Superior temporal gyrus (tissue), 1 donor: ENCODE measurements at regions not wholly inside any gene's neighbourhood (a gene's known extent, or its start where the extent isn't known, plus 50 kb on each side); places are given as distances from the start of the nearest gene placed in this dataset.
A peak's percentile ranks its signal among the peaks of the same experiment; 100 is the strongest.

Experiments
- DNase-seq: peaks from one replicate; pipeline ENCODE4 v3.0.0-alpha.2; 2016; ENCODE audit errors: extremely low spot score

DNA sequence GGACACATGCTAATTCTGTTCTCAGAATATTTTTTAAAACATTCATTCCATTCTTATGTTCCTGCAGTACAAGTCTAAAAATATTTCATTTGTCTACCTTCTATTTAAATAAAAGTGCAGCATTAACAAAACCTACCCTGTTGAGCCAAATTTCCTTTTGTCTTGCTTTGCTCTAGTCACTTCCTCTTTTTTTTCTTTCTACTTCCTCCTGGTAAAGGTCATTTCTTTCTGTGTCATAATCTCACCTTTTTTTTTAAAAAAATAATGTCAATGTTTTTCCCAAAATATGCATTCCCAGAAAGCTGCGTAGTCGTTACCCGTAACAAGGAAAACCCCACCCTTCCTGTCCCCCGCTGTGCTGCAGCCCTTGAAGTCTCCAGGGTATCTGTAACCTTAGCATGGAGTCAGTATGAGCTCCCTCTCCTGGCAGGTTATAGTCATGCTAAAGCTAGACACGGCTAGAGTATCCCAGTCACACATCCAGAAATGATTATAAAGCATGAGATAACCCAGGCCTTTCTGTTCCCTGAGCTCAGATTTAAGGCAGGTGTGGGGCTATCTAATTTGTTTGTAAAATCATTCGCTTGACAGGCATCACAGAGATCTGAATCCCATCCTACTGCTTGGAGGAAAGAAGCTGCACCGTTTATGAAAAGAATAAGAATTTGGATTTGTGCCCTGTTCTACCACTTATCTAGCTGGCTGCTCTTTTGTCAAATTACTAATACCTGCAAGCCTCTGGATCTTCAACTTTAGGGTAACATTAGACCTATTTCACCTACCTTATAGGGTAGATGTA is 51.1 kb upstream of the EED start:
- DNase-seq: peak; percentile 90

DNA sequence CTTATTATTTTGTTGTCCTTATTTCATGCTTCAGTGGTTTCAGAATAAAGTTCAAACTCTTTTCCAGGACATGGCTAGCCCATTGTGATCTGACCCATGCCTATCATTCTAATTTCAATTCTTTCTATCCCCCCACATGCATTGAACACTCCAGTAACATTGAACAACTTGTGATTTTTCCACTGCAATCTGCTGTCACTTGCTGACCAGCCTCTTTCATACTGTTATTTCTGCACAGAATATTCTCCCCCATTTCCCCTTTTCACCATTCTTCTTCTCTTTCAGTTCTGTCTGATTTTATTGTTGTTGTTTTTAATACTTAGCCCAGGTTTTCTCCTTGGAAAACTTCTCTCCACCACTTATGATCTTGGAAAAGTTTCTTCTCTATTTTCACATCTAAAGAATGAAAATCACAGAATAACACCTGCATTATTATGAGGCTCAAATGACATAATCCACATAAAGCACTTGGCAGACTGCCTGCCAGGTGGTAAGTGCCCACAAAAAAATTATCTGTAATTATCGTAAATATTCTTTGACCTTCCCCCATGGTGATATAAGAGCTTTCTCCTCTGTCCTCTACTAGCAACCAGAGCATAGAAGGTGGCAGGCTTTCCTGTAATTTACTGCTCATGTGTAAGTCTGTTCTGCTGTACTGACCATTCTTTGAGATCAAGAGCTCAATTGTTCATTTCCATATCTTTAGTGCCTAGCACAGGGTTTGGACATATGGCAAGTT is 51.9 kb upstream of the EED start:
- DNase-seq: no peak

DNA sequence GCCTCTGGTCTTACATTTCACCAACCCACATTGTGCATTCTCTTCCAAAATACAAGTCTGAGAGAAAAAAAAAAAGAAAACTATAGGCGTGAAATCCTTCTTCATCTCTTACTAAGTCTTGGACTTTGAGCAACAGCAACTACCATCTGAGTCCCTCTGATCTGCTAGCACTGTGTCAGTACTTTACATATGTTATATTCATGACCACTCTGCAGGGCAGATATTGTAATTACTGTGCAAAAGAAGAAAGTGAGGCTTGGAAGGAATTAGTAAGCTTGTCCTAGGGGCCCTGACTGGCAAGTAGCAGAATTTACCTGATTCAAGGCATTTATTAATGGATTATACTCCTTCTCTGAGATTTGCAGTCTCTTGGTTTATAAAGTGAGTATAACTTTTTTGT is 52.7 kb upstream of the EED start:
- no peak for DNase-seq

DNA sequence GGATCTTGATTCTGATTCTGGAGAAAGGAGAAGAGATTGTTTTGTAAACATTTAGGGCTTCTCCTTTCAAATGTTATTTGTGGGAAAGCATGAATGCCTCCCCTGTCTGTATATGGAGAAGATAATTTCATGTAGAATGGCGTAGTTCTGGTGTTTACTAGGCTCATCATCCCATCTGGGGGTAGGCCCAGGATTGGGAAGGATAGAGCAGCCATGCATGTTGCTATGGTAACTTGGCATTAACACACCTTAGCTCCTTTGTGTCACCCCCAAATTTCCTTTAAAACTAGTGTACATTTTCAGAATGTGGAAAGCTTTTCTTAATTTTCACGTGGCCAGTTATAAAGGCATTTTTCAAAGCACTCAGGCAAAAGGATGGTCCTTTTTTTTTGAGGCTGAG is 57.5 kb upstream of the EED start:
- no peak for DNase-seq

DNA sequence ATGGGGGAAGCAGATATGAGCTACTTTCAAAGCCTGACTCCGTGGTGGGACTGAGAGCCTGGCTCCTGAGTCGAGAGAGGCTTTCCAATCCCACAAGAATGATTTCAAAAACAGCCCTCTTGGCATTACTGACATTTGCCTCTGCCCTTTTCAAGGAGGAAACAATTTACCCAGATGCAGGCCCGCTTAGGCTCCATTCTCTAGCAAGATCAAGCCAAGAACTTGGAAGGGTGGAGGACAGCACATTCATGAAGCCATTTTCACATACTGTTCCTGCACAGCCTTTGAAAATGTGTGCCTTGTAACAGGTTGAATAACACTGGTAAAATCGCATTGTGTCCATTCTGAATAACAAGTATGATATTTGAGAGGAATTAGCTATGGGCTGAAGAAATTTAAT is 58.2 kb upstream of the EED start:
- no peak for DNase-seq

DNA sequence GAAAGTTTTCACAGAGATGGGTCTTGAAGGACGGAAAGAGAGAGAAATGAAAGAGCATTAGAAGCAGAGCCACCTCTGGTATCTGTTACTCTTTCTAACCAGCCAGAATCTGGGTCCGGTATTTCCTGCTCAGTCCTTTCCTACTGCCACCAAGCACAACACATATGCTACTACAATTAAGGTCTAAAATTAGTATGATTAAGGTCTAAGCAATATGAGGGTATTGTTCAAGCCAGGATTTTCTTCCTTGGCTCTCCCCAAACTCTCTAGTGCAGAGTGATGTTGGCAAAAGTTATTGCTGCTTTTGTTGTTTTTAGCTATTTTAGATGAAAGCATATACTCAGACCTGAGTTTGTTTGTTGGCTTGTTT is 59.2 kb upstream of the EED start:
- no peak for DNase-seq

DNA sequence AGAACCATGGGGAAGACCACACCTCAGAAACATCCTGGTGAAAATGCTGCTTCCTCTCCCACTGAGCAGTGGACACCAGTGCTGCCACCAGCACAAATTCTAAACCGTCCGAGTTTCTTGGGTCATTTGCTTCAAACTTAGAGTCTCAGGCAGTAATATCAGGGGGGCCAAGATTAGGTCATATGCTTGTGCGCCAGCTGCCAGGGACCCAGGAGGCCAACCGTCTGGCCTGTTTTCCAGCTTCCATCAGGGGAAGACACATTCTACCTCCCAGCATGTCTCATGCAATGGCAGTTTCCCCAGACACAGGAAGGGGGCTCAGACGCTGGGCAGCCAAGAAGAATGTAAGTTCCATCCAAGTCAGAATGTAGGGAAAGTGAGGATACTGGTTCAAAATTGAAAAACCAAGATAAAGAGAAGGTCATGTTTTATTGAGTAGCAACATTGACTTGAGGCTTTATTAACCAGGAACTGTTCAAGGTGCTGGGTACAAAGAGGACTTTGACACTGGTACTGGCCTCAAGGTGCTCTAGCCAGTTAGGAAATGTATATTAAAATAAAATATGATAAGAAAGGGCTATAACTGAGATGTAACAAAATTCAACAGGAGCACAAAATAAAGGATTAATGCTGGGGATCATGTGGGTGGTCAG is 59.7 kb upstream of the EED start:
- DNase-seq: no peak

DNA sequence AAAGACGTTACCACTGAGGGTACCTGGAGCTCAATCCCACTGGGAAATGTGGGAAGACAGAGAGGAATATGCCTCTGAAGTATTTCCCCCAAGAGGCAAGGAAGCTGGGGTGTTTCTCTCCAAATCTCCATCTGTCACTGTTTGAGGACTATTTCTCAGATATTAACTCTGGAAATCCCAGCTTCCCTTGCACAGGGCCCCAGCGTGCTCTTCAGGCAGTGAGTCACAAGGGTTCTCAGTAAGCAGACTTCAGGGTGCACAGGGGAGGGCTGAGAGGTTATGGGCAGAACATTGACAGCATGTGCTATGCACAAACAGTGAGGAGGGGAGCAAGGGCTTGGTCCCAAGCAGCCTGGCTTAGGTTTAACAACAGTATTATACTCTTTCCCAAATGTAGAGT is 60.9 kb upstream of the EED start:
- DNase-seq: no peak

DNA sequence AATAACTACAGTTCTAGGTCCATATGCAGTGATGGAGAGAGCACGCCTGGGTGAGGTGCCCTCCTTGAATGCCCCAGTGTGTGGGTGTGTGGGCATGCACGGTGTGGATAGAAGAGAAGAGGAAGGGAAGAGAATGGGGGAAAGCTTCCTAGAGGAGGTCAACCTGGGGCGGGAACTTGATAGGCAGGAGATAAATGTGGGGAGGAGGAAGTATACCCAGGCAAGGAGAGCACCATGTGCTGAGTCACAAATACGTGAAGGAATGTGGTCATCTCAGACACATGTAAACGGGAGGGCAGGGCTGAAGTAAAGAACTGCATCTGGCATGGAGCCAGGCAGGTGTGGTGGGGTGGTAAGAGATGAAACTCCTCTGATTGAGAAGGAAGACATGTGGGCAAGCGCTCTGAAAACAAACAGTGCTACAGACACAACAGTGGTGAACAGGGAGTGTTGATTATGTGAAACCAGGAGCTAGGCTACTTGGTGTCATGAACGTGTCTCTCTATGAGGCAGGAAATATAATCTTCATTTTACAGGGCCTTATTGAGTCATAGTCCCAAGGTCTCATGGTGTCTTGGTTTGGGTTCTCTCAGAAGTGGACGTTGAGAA is 61.5 kb upstream of the EED start:
- no peak for DNase-seq

DNA sequence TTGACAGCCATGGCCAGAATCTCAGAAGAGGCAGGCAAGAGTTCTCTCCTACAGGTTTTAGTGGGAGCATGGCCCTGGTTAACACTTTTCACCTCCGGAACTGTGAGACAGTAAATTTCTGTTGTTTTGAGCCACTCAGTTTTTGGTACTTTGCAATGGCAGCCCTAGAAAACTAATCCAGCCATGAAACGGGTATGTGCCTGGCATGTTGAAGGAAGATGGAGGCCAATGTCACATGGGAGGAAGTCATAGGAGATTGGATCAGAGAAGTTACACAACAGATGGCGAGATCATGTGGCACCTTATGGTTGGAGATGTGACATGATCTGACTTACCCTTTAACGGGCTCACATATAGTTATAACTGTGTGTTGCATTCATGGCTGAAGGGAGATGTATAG is 63.2 kb upstream of the EED start:
- no peak for DNase-seq

DNA sequence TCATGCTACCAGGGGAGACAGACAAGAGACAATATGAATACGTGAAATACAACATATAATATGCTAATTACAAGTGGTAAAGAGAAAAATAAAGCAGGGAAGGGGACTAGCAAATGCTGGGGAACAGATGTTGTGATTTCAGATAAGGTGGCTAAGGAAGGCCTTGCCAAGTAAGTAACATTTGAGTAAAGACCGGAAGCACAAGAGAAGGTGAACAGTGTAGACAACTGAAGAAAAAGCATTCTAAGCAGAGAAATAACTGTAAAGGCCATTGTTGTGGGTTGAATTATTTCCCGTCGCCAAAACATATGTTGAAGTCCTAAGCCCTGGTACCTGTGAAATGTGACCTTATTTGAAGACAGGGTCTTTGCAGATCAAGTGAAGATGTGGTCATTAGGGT is 63.7 kb upstream of the EED start:
- no peak for DNase-seq

DNA sequence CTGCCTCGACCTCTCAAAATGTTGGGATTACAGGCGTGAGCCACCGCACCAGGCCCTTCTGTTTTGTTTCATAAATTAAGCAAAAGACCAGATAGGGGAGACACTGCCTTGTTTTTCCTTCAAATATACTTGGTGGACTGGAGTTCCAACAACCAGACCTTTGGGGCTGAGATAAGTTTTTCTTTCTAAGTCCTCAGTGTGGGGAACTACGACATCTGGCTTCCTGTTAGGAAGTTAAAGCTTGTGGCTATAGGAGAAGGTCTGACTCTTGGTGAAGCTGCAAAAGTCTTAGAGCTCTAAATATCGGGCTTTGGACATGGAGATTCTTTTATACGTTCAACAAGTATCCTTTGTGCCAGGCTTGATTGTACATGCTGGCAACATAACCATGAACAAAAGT is 64.1 kb upstream of the EED start:
- DNase-seq: no peak

DNA sequence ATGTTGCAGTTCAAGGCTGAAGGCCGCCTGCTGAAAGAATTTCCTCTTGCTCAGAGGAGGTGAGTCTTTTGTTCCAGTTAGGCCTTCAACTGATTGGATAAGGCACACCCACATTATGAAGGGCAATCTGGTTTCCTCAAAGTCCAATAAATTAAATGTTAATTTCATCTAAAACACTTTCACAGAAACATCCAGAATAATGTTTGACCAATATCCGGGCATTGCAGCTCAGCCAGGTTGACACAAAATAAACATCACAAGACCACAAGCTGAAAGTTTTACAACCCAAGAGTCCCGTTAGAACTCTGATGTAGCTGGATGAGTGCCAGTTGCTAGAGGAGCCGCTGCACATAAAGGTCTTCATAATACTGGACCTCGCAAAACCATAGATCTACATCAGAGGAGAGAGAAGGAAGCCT is 64.9 kb upstream of the EED start:
- no peak for DNase-seq

DNA sequence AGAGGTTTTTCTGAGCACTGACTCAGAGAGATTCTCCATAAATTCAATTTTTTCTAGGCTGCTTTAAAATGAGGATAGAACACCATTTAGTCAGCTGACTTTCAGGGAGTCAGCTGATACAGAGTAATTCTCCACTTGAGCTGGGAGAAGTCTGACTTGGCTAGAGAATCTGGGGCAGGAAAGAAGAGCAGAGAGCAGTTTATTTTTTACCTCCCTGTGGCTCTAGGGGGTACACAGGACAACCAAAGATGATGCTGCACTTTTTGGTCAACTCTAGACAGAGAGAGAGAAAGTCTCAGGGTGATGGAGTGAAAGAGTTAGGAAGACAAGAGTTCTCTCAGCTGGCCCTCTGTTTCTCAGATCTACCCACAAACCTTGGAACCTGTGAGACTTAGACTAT is 67.3 kb upstream of the EED start:
- DNase-seq: no peak

DNA sequence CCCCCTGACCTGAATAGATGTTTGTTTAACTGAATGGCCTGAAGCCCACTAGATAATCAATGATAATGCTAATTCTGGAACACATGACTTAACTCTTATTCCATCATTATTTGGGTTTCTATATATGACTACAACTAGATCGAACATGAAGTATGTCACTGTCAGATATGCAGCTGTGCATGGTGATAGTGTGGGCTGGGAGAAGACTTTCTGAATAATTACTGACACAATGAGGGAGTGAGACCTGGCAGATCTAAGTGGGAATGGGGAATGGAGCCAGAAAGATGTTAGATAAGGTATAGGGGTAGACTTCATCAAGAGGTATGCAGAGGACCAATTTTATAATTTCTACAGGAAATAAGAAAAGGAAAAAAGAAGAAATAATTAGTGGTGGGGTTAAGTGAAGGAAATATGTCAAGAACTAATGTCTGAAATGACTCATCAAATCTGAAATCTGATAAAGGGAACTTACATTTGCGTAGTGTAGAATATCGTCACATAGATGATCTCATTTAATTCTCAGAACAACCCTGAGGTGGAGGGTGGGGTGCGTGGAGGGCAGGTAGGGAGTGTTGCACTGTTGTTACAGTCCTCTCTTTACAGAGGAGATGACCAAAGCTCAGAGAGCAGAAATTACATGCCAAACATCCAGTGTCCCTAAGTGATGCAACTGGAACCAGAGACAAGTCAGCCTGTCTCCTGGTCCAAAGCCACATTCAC is 68.2 kb upstream of the EED start:
- no peak for DNase-seq

DNA sequence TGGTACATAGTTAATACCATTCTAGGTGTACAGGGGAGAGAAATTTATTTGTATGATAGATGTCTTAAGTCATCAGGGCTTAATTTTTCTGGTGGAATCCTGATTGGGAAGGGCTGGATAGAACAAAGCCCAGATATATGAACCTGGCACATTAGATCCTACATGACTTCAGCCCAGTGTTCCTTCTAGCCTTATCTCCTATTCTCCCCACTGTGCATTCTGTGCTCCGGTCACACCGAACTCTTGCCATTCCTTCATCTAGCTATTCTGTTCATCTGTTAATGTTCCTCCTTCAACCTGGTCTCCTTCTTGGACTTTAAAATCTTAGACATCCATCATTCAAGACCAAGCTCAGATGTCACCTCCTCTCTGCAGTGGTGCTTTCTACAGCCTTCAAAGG is 68.9 kb upstream of the EED start:
- DNase-seq: no peak

DNA sequence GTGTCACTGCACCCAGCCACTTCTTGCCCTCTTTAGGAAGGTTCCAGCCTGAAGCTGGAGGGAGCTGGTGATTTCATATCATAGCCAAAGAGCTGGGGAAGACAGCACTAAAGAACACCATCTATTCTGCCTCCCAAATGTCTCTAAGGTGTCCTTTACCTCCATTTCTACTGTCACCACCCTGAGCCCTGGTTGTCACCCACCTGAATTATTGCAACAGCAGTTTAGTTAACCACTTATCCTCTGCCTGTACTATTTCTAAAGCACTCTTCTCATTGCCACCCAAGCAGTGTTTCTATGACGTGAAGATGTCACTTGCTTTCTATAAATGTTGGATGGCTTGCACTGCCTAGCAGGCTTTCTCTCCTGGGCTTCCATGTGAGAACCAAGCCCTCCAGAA is 69.4 kb upstream of the EED start:
- DNase-seq: no peak

DNA sequence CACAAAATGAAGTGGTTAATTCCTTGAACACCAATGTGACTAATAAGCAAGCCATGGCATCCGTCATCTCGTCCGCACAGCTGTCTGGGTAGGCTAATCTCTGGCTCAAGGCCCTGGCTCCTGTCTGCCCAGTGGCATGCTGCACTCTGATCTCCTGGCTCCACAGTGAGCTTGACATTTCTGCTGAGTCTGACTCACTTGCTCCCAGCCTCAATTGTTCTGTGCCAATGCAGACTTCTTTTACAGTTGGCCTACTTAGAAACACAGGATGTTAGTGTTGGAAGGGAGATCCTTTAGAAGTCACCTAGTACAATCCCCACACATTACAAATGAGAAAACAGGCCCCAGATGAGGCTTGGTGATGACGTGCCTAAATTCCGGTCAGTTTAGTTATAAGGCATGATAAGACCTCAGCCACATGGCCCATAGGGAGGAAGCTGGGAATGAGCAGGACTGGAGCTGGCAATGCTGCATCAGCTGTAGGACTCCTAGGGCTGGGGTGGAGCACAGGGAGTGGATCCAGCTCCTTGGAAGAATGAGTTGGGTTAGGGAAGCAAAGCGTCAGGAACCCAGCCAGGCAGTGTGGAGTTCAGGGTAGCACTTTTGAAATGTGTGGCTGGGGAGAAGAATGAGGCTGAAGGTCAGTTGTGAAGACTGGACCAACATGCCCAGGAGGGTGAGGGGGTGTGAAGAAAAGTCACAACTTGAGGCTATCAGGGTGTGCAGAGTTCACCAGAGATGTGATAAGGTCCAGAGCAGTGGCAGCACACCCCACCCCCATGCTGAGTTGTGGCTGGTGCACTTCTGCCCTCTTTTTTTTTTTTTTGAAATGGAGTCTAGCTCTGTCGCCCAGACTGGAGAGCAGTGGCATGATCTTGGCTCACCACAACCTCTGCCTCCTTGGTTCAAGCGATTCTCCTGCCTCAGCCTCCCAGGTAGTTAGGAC is 70.2 kb upstream of the EED start:
- no peak for DNase-seq

DNA sequence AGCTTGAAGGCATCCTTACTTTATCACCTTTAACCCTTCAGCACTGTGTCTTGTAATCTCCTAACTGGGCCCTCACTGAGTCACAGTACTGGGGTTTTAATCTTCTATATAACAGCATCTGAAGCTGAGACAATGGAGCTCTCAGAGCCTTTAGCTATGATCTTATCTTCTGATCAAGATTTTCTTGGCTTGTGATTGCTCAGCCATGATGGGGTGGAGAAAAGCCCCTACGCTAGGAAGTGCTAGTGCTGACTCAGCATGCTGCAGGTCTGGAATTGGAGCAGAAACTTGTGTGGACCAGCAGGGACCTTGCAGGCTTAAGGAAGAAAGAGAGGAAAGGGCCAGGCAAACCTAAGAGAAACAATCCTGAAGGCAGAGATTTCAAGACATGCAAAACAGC is 71.7 kb upstream of the EED start:
- DNase-seq: no peak

DNA sequence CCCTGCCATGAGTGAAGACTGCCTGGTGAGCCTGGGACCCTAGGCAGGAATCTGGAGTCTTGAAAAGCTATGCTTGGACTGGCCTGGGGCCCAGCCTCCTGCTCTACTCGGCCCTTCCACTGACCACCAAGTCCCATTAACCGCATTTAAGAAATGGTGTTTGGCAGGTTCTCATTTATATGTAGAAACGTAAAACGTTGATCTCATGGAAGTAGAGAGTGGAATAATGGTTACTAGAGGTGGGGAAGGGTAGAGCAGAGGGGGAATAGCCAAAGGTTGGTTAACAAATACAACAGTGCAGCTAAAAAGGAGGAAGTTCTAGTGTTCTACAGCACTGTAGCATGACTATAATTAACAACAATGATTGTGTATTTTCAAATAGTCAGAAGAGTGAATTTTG is 72.9 kb upstream of the EED start:
- DNase-seq: no peak
